Transverse colon (tissue), 4 donors: ENCODE measurements at regions not wholly inside any gene's neighbourhood (a gene's known extent, or its start where the extent isn't known, plus 50 kb on each side); places are given as distances from the start of the nearest gene placed in this dataset.

ENCODE experiments used
- DNase-seq: peaks from one replicate; pipeline ENCODE4 v3.0.0-alpha.2; 2019
- H3K27ac ChIP-seq, 4 donors: fragments of 200-600 bp; sonication (generic); 2 replicates each; pipeline ENCODE4 v1.5.1; 2016 to 2018; ENCODE audit warnings: inconsistent platforms in 4 of 4
- H3K27me3 ChIP-seq: fragments of 200-600 bp; sonication (generic); 2 replicates; pipeline ENCODE4 v1.5.1; 2017; ENCODE audit warnings: inconsistent platforms
- H3K36me3 ChIP-seq, 4 donors: fragments of 200-600 bp; sonication (generic); 2 replicates each; pipeline ENCODE4 v1.5.1; 2017 to 2019; ENCODE audit warnings: inconsistent platforms in 4 of 4
- H3K4me1 ChIP-seq, 4 donors: fragments of 200-600 bp; sonication (generic); 2 replicates each; pipeline ENCODE4 v1.5.1; 2017 to 2020; ENCODE audit warnings: inconsistent platforms in 4 of 4
- H3K4me3 ChIP-seq, 4 donors: fragments of 200-600 bp; sonication (generic); 1 replicate in 1 of 4; 2 replicates in 3 of 4; pipeline versions ENCODE4 v1.5.1 to v1.6.1; 2017 to 2019; ENCODE audit warnings: inconsistent platforms in 4 of 4
- H3K9me3 ChIP-seq, 2 donors: fragments of 200-600 bp; sonication (generic); 2 replicates each; pipeline ENCODE4 v1.5.1; 2017 to 2019; ENCODE audit warnings: inconsistent platforms in 2 of 2
- CTCF ChIP-seq, 5 experiments: fragments of 200-600 bp in 3 of 5; fragments of 450-650 bp in 2 of 5; sonication (generic) in 3 of 5; IDR thresholded peaks; 1 replicate in 2 of 5; 2 replicates in 3 of 5; pipeline ENCODE4 v1.5.1; 2016 to 2017; ENCODE audit warnings: antibody characterized with exemption in 5 of 5, inconsistent platforms in 3 of 5, mild to moderate bottlenecking in 2 of 5, moderate library complexity in 1 of 5
- EP300 ChIP-seq: sonication (generic); formaldehyde crosslinking; IDR thresholded peaks from one replicate; pipeline ENCODE4 v1.6.1; 2017; ENCODE audit warnings: antibody characterized with exemption, low read depth
- POLR2A ChIP-seq: fragments of 450-650 bp; IDR thresholded peaks from one replicate; pipeline ENCODE4 v1.6.1; 2016; ENCODE audit warnings: antibody characterized with exemption, mild to moderate bottlenecking, moderate library complexity
- POLR2AphosphoS5 ChIP-seq, 3 donors: sonication (generic); formaldehyde crosslinking; IDR thresholded peaks; one replicate each; pipeline ENCODE4 v1.6.1; 2016; ENCODE audit warnings: antibody characterized with exemption in 3 of 3
- WGBS, 2 donors: methylation state at CpG; one replicate each; pipeline ENCODE4 v1.1.5; 2018; ENCODE audit warnings: low coverage in 1 of 2; 5-methylcytosine and 5-hydroxymethylcytosine counted together
- in situ Hi-C, 4 donors: fragments of 200-750 bp; cut with MboI; loops; one replicate each; pipeline versions ENCODE4 v1.15.0 to v1.15.1; 2017; ENCODE audit warnings: low sequenced_read_pairs in 3 of 4, low pct_ligation_motif_present in 1 of 4, low pct_unique_long_range_greater_than_20kb in 1 of 4
- intact Hi-C: fragments of 100-400 bp; cut with DNase I; formaldehyde crosslinking; loops from one replicate; pipeline ENCODE4 v1.15.1; 2023; ENCODE audit warnings: low total_unique reads

- Histone ChIP-seq H3K27me3 (no peaks in the 10 kb centered on the region), H3K36me3 (no peaks in the 10 kb centered on the region), H3K27ac (no peak overlapping the region), H3K9me3 (no peaks in the 10 kb centered on the region), H3K4me1 (no peaks in the 10 kb centered on the region), H3K4me3 (no peak overlapping the region)
- in situ Hi-C loops (no loop called here), intact Hi-C loops (no loop called here)
- TF ChIP-seq POLR2A = no peak
- 38 to 67% methylated on average over 3 to 7 of the region's 7 CpGs for WGBS, 2 donors
- DNase-seq = no peak
These were observed 205.0 kb upstream of the RAG2 start for GRCh38 chr11:36803084-36803483.

DNA sequence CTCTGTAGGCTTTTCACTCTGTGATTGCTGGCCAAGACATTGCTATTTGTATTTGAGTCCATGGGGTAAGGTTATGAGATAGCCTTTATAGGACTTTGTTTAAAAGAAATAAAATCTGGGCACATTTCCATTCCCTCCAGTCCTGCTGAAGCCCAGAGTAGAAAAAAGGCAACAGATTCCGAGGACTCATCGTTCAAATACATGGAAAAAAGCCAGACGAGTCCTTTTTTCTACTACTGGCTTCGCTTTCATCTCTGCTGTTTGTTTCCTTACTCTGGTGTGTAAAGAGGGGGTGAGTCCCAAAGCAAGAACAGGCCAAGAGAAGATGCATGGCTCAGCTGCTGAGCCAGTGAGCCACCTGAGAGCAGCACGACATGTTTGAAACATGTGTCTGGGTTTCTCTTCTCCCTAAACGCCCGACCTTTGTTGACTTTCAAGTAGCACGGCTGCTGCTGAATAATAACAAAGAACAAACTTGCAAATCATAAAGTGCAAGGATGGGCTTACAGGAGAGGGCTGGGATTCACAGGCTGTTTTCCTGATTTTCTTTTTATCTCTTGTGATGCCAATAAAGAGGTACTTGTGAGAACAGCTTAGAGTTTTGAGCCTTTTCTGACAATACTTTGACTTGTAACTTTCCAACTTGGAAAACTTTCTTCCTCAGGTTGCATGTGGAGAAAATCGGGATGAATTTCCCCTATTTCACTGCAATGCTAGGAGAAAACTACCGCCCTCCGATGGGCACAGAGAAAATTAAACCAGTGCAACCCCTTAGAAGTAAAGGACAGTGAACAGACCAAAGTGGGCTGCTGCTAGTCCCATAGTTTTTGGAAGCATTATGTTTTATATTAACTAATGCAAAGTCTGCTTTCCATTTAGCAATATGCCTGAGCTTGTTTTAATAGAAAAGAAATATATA lies 195.2 kb upstream of the RAG2 start:
- Histone ChIP-seq H3K9me3 (no peaks in the 10 kb centered on the region), H3K27me3 (no peaks in the 10 kb centered on the region), H3K27ac (no peak overlapping the region), H3K36me3 (no peaks in the 10 kb centered on the region), H3K4me1 (peaks cover 0 to 12% (median 3%) of the 10 kb centered on the region in 4 donors), H3K4me3 (no peak overlapping the region)
- in situ Hi-C loops = no loop called here
- whole genome bisulfite sequencing, 2 donors = 3 to 16% methylated on average over 5 to 11 of the region's 11 CpGs
- no peak for DNase-seq
- intact Hi-C loops = no loop called here
- TF ChIP-seq CTCF (IDR thresholded peaks at IDR 0.05) (no peak), EP300 (no peak), POLR2A (no peak), POLR2AphosphoS5 (IDR thresholded peaks at IDR 0.05) (no peak)

DNA sequence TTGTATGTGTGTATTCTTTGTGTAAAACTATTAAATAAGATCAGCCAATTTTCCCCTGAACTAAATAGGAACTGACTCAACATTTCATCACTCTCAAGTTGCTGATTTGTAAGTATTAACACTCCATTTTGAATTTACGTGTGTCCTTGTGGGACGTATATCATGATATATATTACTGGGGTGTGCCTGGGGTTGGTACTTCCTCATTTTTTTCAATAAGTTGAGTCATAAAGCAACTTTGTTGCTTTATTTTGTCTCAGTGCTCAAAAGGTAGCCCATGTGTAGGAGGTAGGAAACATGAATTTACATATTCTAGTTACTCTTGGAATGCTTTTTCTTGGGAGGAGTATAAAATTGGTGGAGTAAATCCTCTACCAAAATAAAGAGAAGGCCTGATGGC lies 193.9 kb upstream of the RAG2 start:
- in situ Hi-C loops = no loop called here

GRCh38 chr11:36790526-36790925 lies 192.5 kb upstream of the RAG2 start:
- H3K27ac ChIP-seq = no peak overlapping the region
- intact Hi-C loops = no loop called here
- H3K4me1 ChIP-seq = peaks cover 0 to 12% (median 3%) of the 10 kb centered on the region in 4 donors
- no peaks in the 10 kb centered on the region for H3K36me3 ChIP-seq
- 65 to 86% methylated on average over 2 to 3 of the region's 3 CpGs for WGBS, 2 donors
- in situ Hi-C loops = no loop called here
- no peaks in the 10 kb centered on the region for H3K27me3 ChIP-seq
- TF ChIP-seq POLR2A = no peak
- no peak for TF ChIP-seq POLR2AphosphoS5 (IDR thresholded peaks at IDR 0.05)
- no peak for TF ChIP-seq CTCF (IDR thresholded peaks at IDR 0.05)
- TF ChIP-seq EP300 = no peak
- no peaks in the 10 kb centered on the region for H3K9me3 ChIP-seq
- no peak overlapping the region for H3K4me3 ChIP-seq
- DNase-seq = no peak

More for the DNA sequence above, 193.9 kb upstream of the RAG2 start:
- no peak for DNase-seq
- no peak overlapping the region for H3K4me3 ChIP-seq
- intact Hi-C loops = no loop called here
- H3K27ac ChIP-seq = no peak overlapping the region
- no peak for TF ChIP-seq EP300
- TF ChIP-seq POLR2AphosphoS5 (IDR thresholded peaks at IDR 0.05) = no peak
- no peak for TF ChIP-seq CTCF (IDR thresholded peaks at IDR 0.05)
- H3K36me3 ChIP-seq = no peaks in the 10 kb centered on the region
- no peaks in the 10 kb centered on the region for H3K27me3 ChIP-seq
- no peaks in the 10 kb centered on the region for H3K9me3 ChIP-seq
- peaks cover 0 to 12% (median 3%) of the 10 kb centered on the region in 4 donors for H3K4me1 ChIP-seq
- 44 to 63% methylated on average over 2 of the region's 2 CpGs for WGBS, 2 donors

GRCh38 chr11:36783808-36784207 lies 185.8 kb upstream of the RAG2 start:
- intact Hi-C loops (no loop called here), in situ Hi-C loops (no loop called here)
- no peaks in the 10 kb centered on the region for H3K9me3 ChIP-seq
- no peaks in the 10 kb centered on the region for H3K4me1 ChIP-seq
- no peaks in the 10 kb centered on the region for H3K27me3 ChIP-seq
- H3K27ac ChIP-seq = no peak overlapping the region
- TF ChIP-seq POLR2AphosphoS5 (IDR thresholded peaks at IDR 0.05) (no peak), POLR2A (no peak)
- H3K4me3 ChIP-seq = no peak overlapping the region
- H3K36me3 ChIP-seq = no peaks in the 10 kb centered on the region
- WGBS, 2 donors = 25 to 43% methylated on average over 1 of the region's 1 CpG
- DNase-seq = no peak
